ENCODE measurements at regions not wholly inside any gene's neighbourhood (a gene's known extent, or its start where the extent isn't known, plus 50 kb on each side); places are given as distances from the start of the nearest gene placed in this dataset.

DNA sequence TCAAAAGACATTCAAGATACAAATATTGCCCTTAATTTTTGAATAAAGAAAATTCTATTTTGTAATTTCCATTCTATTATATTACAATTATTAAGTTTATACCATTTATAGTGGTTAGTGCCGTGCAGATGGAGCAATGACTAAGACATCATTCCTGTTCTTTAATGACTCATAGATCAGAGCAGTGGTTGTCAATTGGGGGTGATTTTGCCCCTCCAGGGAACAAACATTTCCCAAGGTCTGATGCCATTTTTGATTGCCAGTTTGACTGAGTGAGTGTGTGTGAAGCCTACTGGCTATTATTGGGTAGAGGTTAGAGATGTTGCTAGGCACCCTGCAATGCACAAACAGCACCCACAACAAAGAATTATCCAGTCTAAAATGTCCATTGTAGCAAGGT, 97.9 kb upstream of the DDIT4L start:
- peaks cover 0 to 2% of the 10 kb centered on the region in 2 donors for H3K4me1 ChIP-seq (ENCODE audit: control insufficient read depth in 1 of 2, insufficient read depth in 2 of 2, low read length in 2 of 2)
- 91 to 97% methylated on average over 1 of the region's 1 CpG for WGBS, 2 donors
- H3K4me3 ChIP-seq (ENCODE audit: low read length in 2 of 2) = no peak overlapping the region
- DNase-seq (no peak), ATAC-seq (ENCODE audit: low FRiP score) (no peak)
- no peaks in the 10 kb centered on the region for H3K9me3 ChIP-seq (ENCODE audit: control insufficient read depth, low read length)
- H3K27ac ChIP-seq (ENCODE audit: low read depth in 1 of 2, low read length in 2 of 2) = no peak overlapping the region
- H3K27me3 ChIP-seq (ENCODE audit: control insufficient read depth in 1 of 2, insufficient read depth in 2 of 2, low read length in 1 of 2) = no peaks in the 10 kb centered on the region
- H3K36me3 ChIP-seq (ENCODE audit: control insufficient read depth in 1 of 2, insufficient read depth in 2 of 2, low read length in 1 of 2) = no peaks in the 10 kb centered on the region
- intact Hi-C loops (cut with DNase I) = no loop called here

GRCh38 chr4:100287534-100287933, 97.3 kb upstream of the DDIT4L start:
- no peaks in the 10 kb centered on the region for H3K36me3 ChIP-seq (ENCODE audit: control insufficient read depth in 1 of 2, insufficient read depth in 2 of 2, low read length in 1 of 2)
- H3K9me3 ChIP-seq (ENCODE audit: control insufficient read depth, low read length) = no peaks in the 10 kb centered on the region
- H3K4me3 ChIP-seq (ENCODE audit: low read length in 2 of 2) = no peak overlapping the region
- no peak for DNase-seq
- H3K4me1 ChIP-seq (ENCODE audit: control insufficient read depth in 1 of 2, insufficient read depth in 2 of 2, low read length in 2 of 2) = peaks cover 0 to 2% of the 10 kb centered on the region in 2 donors
- intact Hi-C loops (cut with DNase I) = no loop called here
- no peak overlapping the region for H3K27ac ChIP-seq (ENCODE audit: low read depth in 1 of 2, low read length in 2 of 2)
- H3K27me3 ChIP-seq (ENCODE audit: control insufficient read depth in 1 of 2, insufficient read depth in 2 of 2, low read length in 1 of 2) = no peaks in the 10 kb centered on the region
- no peak for ATAC-seq (ENCODE audit: low FRiP score)
- 77 to 79% methylated on average over 6 of the region's 6 CpGs for WGBS, 2 donors

DNA sequence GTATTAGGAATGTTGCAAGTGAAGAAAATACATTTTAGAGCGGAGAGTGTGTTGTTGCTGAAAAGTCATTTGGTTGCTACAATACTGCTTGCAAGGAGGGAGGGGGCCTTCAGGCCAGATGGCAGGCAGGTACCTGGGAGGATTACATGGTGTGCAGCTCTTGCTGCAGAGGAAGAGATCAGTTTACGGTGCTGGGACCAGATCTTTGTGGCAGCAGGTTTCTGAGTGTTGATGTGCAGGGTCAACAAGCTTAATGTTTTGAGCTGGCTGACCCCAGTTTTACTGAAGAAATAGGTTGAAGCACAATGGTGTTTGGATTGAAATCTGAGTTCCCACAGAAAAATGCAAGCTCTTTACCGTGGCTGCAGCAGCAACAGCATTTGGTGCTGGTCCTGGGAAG, 96.4 kb upstream of the DDIT4L start:
- 70 to 71% methylated on average over 3 of the region's 3 CpGs for WGBS, 2 donors
- no peaks in the 10 kb centered on the region for H3K36me3 ChIP-seq (ENCODE audit: control insufficient read depth in 1 of 2, insufficient read depth in 2 of 2, low read length in 1 of 2)
- no peak for DNase-seq
- no peaks in the 10 kb centered on the region for H3K9me3 ChIP-seq (ENCODE audit: control insufficient read depth, low read length)
- H3K27ac ChIP-seq (ENCODE audit: low read depth in 1 of 2, low read length in 2 of 2) = no peak overlapping the region
- peaks cover 0 to 2% of the 10 kb centered on the region in 2 donors for H3K4me1 ChIP-seq (ENCODE audit: control insufficient read depth in 1 of 2, insufficient read depth in 2 of 2, low read length in 2 of 2)
- no peaks in the 10 kb centered on the region for H3K27me3 ChIP-seq (ENCODE audit: control insufficient read depth in 1 of 2, insufficient read depth in 2 of 2, low read length in 1 of 2)
- no peak overlapping the region for H3K4me3 ChIP-seq (ENCODE audit: low read length in 2 of 2)
- intact Hi-C loops (cut with DNase I) = no loop called here
- ATAC-seq (ENCODE audit: low FRiP score) = no peak

DNA sequence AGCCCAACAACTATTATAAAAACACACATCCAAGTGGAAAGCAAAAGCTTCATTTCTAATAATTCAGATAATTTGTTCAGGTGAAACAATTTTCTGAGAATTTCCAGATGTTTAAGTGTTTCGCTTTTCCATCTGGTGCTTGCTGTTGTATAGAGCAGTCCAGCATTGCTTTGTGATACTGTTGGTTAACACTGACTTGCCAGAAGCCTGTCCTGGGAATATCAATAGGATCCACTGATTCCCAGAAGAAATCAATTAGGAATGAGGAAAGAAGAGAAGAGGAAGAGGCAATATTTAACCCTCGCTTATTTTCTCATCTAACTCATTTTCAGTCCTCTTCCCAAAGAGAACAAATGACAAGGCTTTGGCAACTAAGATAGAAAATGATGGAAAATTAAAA, 94.9 kb upstream of the DDIT4L start:
- WGBS, 2 donors = 87 to 89% methylated on average over 2 of the region's 2 CpGs
- intact Hi-C loops (cut with DNase I) = no loop called here

GRCh38 chr4:100284129-100284880, 94.0 kb upstream of the DDIT4L start:
- Histone ChIP-seq H3K27ac (ENCODE audit: low read depth in 1 of 2, low read length in 2 of 2) (no peak overlapping the region), H3K4me3 (ENCODE audit: low read length in 2 of 2) (no peak overlapping the region), H3K27me3 (ENCODE audit: control insufficient read depth in 1 of 2, insufficient read depth in 2 of 2, low read length in 1 of 2) (no peaks in the 10 kb centered on the region), H3K4me1 (ENCODE audit: control insufficient read depth in 1 of 2, insufficient read depth in 2 of 2, low read length in 2 of 2) (peaks cover 0 to 2% of the 10 kb centered on the region in 2 donors), H3K36me3 (ENCODE audit: control insufficient read depth in 1 of 2, insufficient read depth in 2 of 2, low read length in 1 of 2) (no peaks in the 10 kb centered on the region), H3K9me3 (ENCODE audit: control insufficient read depth, low read length) (no peaks in the 10 kb centered on the region)
- no peak for ATAC-seq (ENCODE audit: low FRiP score)
- intact Hi-C loops (cut with DNase I) = no loop called here
- no peak for DNase-seq
- 76 to 77% methylated on average over 10 of the region's 10 CpGs for WGBS, 2 donors

More for the DNA sequence above, 94.9 kb upstream of the DDIT4L start:
- ATAC-seq (ENCODE audit: low FRiP score) (no peak), DNase-seq (no peak)
- Histone ChIP-seq H3K36me3 (ENCODE audit: control insufficient read depth in 1 of 2, insufficient read depth in 2 of 2, low read length in 1 of 2) (no peaks in the 10 kb centered on the region), H3K4me3 (ENCODE audit: low read length in 2 of 2) (no peak overlapping the region), H3K27ac (ENCODE audit: low read depth in 1 of 2, low read length in 2 of 2) (no peak overlapping the region), H3K27me3 (ENCODE audit: control insufficient read depth in 1 of 2, insufficient read depth in 2 of 2, low read length in 1 of 2) (no peaks in the 10 kb centered on the region), H3K4me1 (ENCODE audit: control insufficient read depth in 1 of 2, insufficient read depth in 2 of 2, low read length in 2 of 2) (peaks cover 0 to 2% of the 10 kb centered on the region in 2 donors), H3K9me3 (ENCODE audit: control insufficient read depth, low read length) (no peaks in the 10 kb centered on the region)

DNA sequence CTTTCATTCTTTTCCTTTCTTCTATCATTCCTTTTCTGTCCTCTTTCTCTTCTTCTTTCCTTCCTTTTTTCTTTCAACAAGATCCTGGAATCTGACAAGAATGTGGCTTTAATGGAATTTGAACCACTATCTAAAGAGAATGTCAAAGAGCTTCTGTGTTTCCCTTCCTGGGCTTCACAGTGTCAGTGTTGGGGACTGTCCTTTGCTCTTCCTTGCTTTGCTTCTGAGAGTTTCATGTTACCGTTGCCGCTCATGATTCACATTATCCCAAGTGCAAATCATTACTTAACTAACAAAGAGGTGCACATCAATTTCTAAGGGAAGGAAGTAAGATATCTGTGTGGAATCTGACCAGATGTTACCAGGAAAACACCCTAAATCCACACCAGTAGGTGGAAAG, 90.5 kb upstream of the DDIT4L start:
- intact Hi-C loops (cut with DNase I) = no loop called here
- DNase-seq (no peak), ATAC-seq (ENCODE audit: low FRiP score) (no peak)
- H3K27me3 ChIP-seq (ENCODE audit: control insufficient read depth in 1 of 2, insufficient read depth in 2 of 2, low read length in 1 of 2) = no peaks in the 10 kb centered on the region
- no peaks in the 10 kb centered on the region for H3K36me3 ChIP-seq (ENCODE audit: control insufficient read depth in 1 of 2, insufficient read depth in 2 of 2, low read length in 1 of 2)
- H3K4me1 ChIP-seq (ENCODE audit: control insufficient read depth in 1 of 2, insufficient read depth in 2 of 2, low read length in 2 of 2) = no peaks in the 10 kb centered on the region
- no peaks in the 10 kb centered on the region for H3K9me3 ChIP-seq (ENCODE audit: control insufficient read depth, low read length)
- H3K27ac ChIP-seq (ENCODE audit: low read depth in 1 of 2, low read length in 2 of 2) = no peak overlapping the region
- H3K4me3 ChIP-seq (ENCODE audit: low read length in 2 of 2) = no peak overlapping the region
- 53 to 65% methylated on average over 2 of the region's 2 CpGs for WGBS, 2 donors

- Histone ChIP-seq H3K27ac (ENCODE audit: low read depth in 1 of 2, low read length in 2 of 2) (no peak overlapping the region), H3K9me3 (ENCODE audit: control insufficient read depth, low read length) (no peaks in the 10 kb centered on the region), H3K4me3 (ENCODE audit: low read length in 2 of 2) (no peak overlapping the region), H3K27me3 (ENCODE audit: control insufficient read depth in 1 of 2, insufficient read depth in 2 of 2, low read length in 1 of 2) (no peaks in the 10 kb centered on the region), H3K36me3 (ENCODE audit: control insufficient read depth in 1 of 2, insufficient read depth in 2 of 2, low read length in 1 of 2) (no peaks in the 10 kb centered on the region), H3K4me1 (ENCODE audit: control insufficient read depth in 1 of 2, insufficient read depth in 2 of 2, low read length in 2 of 2) (no peaks in the 10 kb centered on the region)
- 85 to 89% methylated on average over 3 of the region's 3 CpGs for WGBS, 2 donors
- intact Hi-C loops (cut with DNase I) = no loop called here
- DNase-seq (no peak), ATAC-seq (ENCODE audit: low FRiP score) (no peak)
These were observed 88.3 kb upstream of the DDIT4L start for GRCh38 chr4:100278567-100278966.

DNA sequence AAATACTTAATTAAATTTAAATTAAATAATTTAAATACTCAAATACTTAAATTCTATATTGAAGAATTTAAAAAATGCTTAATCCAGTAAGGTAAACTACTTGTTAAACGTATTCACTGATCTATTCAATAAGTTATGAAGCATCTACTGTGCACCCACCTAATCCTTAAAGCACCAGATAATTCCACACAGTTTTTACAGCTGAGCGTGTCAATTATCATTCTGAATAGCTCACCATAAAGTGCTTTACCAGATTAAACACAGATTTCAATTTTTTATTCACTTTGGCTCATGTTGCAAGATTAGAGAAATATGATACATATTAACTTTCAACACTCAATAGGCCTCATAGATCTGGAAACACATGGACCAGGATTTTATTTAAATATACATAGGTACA, 79.2 kb upstream of the DDIT4L start:
- 82% methylated on average over 2 of the region's 2 CpGs for WGBS, 2 donors

GRCh38 chr4:100268789-100269188, 78.5 kb upstream of the DDIT4L start:
- Histone ChIP-seq H3K36me3 (ENCODE audit: control insufficient read depth in 1 of 2, insufficient read depth in 2 of 2, low read length in 1 of 2) (no peaks in the 10 kb centered on the region), H3K27me3 (ENCODE audit: control insufficient read depth in 1 of 2, insufficient read depth in 2 of 2, low read length in 1 of 2) (no peaks in the 10 kb centered on the region), H3K9me3 (ENCODE audit: control insufficient read depth, low read length) (peaks cover 3% of the 10 kb centered on the region), H3K4me1 (ENCODE audit: control insufficient read depth in 1 of 2, insufficient read depth in 2 of 2, low read length in 2 of 2) (no peaks in the 10 kb centered on the region), H3K27ac (ENCODE audit: low read depth in 1 of 2, low read length in 2 of 2) (no peak overlapping the region), H3K4me3 (ENCODE audit: low read length in 2 of 2) (no peak overlapping the region)
- WGBS, 2 donors = 77 to 85% methylated on average over 2 of the region's 2 CpGs
- ATAC-seq (ENCODE audit: low FRiP score) (no peak), DNase-seq (no peak)
- intact Hi-C loops (cut with DNase I) = no loop called here

More for the DNA sequence above, 79.2 kb upstream of the DDIT4L start:
- no peaks in the 10 kb centered on the region for H3K27me3 ChIP-seq (ENCODE audit: control insufficient read depth in 1 of 2, insufficient read depth in 2 of 2, low read length in 1 of 2)
- no peak for ATAC-seq (ENCODE audit: low FRiP score)
- no peak overlapping the region for H3K4me3 ChIP-seq (ENCODE audit: low read length in 2 of 2)
- peaks cover 3% of the 10 kb centered on the region for H3K9me3 ChIP-seq (ENCODE audit: control insufficient read depth, low read length)
- no peaks in the 10 kb centered on the region for H3K36me3 ChIP-seq (ENCODE audit: control insufficient read depth in 1 of 2, insufficient read depth in 2 of 2, low read length in 1 of 2)
- H3K4me1 ChIP-seq (ENCODE audit: control insufficient read depth in 1 of 2, insufficient read depth in 2 of 2, low read length in 2 of 2) = no peaks in the 10 kb centered on the region
- intact Hi-C loops (cut with DNase I) = no loop called here
- no peak for DNase-seq
- no peak overlapping the region for H3K27ac ChIP-seq (ENCODE audit: low read depth in 1 of 2, low read length in 2 of 2)
